NCI-H1105 treated with DMSO at 0.1 percent for 48 hours (cell line): ENCODE measurements at regions not wholly inside any gene's neighbourhood (a gene's known extent, or its start where the extent isn't known, plus 50 kb on each side); places are given as distances from the start of the nearest gene placed in this dataset.
"Not testable (repeated sequence)": the region's sequence is repeated elsewhere in the genome, so short reads cannot be mapped to it uniquely, and the experiment has no call there.

Experiments used
- DNase-seq: peaks from one replicate; lab custom pipeline; 2025; lab: John Stamatoyannopoulos, UW

DNA sequence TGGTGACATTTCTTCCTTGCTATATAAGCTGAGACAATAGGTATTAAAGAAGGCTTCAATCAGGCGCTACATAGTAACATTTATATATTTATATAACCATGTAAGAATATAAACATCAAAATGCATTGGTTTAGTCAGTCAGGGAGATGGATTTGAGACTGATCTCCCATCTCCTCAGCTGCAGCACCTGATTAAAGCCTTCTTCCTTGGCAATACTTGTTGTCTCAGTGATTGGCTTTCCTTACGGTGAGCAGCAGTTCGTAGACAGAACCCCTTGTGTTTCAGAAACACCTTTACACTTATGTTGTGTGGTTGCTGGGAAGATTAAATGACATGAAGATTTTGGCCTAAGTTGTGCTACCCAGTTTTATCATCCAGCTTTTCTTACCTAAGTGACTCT, 323.3 kb upstream of the DUSP10 start:
- no peak for DNase-seq

DNA sequence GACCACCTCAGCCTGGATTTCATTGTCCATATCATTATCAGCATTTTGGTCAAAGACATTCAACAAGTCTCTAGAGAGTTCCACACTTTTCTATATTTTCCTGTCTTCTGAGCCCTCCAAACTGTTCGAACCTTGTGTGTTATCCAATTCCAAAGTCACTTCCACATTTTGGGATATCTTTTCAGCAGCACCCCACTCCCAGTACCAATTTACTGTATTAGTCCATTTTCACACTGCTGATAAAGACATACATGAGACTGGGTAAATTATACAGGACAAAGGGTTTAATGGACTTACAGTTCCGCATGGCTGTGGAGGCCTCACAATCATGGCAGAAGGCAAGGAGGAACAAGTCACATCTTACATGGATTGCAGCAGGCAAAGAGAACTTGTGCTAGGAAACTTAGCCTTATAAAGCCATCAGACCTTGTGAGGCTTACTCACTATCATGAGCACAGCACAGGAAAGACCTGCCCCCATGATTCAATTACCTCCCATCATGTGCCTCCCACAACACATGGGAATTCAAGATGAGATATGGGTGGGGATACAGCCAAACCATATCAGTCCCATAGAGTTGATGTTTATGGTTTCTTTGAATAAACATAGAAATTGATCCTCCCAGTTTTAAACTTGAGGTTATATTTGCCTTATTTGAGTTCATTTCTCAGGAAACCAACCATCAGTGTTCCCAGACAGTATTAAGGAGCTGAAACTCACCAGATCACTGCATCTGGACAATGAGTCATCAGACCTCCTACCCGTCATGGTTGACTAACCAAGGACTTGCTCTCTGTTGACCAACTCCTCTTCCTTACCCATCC, 322.7 kb upstream of the DUSP10 start:
- no peak for DNase-seq

DNA sequence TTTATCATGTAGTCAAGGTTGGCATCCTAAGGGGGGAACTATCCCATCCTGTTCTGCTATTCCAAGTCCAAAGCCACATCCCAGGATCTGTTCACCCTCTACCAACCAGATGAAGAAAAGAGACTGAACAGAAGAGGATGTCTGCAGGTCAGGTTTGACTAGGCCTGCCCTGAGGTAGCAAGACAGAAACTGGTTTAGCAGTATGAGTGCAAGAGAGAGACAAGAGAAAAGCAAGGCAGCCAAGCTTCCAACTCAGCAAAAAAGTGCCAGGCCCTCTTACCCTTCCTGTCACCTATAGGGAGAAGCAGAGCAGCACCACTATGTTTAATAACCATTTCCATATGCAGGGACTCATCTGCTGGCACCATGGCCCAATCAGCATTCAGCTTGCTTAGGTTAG, 320.8 kb upstream of the DUSP10 start:
- DNase-seq, result no peak

DNA sequence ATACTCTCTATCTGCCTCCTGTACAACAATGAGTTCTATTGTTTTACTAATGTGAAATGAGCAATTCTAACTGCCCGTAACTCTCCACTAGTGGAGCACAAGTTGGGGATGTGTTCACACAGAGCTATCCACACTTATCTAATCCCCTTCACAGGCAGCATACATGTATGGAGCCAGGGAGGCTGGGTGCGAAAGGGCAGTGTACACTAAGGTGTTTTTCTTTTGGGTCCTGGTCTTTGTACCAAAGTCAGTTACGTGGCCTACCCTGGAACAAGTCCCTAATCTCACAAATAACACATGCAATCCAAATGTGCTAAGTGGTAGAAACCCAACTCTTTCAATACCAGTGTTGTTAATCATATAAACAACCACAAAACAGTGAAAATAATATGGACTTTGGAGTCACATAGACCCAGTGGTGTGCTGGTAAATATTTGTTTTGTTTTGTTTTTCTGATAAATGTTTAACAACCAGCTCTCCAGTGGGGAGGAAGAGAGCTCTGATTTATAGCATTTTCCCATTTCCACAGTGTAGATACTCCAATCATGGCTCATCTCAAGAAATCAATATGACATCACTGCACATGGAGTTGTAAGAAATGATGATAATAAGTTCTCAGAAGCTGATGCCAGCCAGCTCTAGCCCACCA, 319.9 kb upstream of the DUSP10 start:
- DNase-seq, result no peak

DNA sequence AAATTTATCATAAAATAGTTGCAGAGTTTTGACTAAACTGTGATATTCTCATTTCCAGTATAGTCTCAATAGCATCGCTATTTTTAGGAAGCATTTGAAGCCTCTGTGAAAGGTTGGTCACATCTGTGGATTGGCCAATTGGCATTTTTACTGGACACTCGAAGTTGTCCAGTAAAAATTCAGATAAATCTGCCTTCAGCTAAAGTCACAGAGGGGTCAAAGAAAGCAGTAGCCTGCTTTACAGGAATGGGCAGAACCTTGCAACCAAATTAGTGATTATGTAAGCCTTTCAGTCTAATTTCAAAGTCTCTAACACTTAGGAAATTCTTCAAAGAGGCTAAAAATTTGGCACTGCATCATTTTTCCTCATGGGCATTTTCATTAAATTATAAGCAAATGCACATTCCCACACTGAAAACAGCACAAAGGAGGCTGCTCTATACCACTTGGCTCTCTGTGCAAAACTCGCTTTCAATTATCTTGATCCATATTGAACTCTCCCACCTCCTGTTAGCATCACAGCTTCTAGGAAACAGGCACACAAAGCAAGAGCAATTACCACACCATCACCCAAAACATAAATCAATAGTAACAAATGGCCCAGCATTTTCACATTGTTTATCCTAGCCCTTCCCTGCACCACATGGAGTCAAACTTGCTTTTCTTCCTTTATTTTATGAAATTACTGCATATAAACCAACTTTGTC, 318.5 kb upstream of the DUSP10 start:
- DNase-seq, result no peak

DNA sequence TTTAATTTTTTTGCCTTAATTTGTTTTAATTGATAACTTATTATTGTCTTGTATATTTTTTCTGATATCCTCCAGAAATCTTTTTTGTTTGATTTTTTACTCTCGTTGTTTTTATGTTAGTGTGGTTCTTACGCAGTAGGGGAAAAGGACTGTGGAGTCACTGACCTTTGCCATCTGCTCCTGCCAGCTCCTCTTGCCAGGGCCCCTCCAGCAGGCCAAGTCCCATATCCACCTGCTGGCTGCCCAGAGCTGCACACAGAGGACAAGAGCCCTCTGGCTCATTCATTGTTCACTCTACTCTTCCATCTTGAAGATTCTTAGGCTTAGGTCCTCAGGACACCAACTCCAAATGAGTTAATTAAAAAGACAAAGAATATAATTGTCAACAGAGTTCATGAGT, 316.4 kb upstream of the DUSP10 start:
- no peak for DNase-seq

DNA sequence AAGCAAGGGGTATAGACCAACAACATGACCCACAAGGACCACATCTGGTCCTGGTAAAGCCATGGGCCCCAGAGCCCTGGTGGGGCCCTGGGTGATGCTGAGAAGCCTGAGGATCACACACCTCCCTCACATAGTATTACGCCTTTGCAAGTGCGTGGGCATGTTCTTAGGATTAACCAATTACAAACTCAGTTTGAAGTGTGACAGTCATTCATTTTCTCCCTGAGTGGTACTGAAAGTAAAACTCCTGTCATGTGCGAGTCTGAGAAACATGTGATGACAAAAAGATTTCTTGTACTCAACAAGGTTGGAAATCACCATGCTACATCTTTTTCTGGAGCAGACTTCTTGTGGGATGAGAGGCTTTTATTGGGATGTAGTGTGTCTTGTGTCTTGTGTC, 315.3 kb upstream of the DUSP10 start:
- no peak for DNase-seq

DNA sequence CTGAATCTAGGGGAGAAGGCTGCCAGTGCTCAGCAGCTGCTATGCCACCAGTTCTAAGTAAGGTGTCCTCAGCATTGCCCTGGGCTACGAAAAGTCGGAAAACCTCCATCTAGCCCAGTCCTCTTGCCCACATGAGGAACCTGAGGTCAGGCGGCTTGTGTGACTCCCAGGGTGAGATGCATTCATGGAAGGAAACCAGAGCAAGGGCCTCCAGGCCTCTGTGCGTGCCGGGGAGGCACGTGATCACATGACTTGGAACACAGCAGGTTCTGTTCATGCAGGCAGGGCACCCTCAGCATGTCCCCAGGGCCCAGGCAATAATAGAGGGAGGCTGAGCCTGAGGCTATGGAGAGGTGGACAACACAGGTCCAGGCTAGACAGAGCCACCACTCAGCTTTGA, 312.5 kb upstream of the DUSP10 start:
- no peak for DNase-seq

DNA sequence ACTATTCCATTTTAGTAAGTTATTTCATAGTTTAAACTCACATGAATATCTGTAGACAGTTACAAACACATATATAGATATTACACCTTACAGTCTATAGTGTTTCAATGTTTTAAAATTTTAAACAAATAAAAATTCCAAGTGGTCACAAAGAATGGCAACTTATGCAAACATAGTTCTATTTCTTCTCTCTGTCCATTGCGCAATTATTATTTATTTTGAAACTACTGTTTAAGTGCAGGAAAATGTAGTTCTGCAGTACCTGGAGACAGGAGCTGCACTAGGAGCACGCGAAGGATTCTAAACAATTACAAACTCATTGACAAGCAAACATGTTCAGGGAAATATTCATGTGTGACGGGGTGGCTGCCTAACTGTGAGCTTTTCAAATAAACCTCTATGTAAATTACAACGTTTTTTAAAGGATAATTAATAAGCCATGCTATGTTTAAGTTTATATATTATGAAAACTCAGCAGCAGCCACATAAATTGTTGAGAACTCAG, 312.0 kb upstream of the DUSP10 start:
- DNase-seq, result no peak

DNA sequence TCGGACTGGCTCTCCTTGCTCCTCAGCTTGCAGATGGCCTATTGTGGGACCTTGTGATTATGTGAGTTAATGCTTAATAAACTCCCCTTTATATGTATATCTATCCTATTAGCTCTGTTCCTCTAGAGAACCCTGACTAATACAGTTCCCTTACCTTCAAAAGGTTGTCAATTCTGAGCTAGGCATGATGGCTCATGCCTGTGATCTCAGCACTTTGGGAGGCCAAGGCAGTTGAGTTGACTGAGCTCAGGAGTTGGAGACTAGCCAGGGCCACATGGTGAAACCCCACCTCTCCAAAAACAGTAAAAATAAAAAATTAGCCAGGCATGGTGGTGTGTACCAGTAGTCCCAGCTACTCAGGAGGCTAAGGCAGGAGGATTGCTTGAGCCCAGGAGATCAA, 309.4 kb upstream of the DUSP10 start:
- DNase-seq, result not testable (repeated sequence)

DNA sequence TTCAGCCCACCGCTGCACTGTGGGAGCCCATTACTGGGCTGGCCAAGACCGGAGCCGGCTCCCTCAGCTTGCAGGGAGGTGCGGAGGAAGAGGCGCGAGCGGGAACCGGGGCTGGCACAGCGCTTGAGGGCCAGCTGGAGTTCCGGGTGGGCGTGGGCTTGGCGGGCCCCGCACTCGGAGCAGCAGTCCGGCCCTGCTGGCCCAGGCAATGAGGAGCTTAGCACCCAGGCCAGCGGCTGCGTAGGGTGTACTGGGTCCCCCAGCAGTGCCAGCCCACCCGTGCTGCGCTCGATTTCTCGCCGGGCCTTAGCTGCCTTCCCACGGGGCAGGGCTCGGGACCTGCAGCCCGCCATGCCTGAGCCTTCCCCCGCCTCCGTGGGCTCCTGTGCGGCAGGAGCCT, 307.8 kb upstream of the DUSP10 start:
- not testable (repeated sequence) for DNase-seq

DNA sequence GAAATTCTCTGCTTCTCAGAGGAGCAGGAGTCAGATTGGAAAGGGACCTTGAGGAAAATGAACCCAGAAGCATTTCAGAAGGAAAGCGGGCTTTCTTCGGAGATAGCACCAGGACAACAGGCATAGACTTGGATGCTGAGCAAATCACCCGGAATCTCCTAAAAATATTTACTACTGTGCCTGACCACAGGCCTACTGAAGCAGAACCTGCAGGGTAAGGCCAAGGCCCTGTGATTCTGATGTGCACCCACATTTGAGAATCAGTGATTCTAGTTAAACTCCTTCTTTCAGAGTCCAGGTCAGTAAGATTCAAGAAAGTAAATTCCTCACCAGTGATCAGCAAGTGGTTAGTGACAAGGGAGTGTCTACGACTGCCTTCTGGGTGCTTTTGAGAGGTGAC, 307.3 kb upstream of the DUSP10 start:
- no peak for DNase-seq

DNA sequence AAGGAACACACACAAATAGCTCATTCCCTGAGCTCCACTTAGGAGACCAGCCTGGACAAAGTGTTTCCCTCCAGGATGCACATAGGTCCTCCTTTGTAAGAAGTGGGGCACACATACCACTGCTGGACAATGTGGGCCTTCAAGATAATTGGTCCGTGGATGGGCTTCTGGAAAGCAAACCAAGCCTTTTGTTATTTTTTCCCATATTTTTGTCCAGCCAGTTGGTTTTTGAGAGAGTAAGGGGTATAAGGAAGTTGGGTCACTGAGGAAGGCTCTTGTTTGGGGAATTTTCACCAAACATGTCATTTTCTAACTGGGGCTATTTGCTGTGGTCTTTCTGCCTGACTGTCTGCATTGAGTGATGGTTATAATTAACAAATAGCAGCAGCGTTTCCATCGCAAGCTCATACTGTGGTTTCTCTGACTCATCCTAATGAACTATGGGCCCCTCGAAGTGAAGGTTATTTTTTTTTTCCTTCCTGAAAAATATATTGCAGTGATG, 306.3 kb upstream of the DUSP10 start:
- DNase-seq, result no peak

DNA sequence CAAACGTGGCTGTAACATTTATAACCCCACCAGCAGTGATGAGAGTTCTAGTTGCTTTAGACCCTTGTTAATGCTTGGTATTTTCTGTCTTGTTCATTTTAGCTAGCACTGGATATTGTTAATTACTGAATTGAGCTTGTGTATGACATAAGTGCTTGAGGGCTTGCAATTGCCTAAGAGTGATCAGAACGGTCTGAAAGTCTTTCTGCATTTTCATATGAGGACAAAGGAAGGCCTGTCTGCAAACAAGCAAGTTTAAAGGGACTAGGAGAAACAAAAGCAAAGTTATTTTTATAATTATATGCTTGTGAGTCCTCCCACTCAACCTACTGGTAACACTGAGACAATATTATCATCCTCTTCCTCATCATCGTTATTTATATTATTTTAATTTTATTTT, 305.5 kb upstream of the DUSP10 start:
- no peak for DNase-seq

DNA sequence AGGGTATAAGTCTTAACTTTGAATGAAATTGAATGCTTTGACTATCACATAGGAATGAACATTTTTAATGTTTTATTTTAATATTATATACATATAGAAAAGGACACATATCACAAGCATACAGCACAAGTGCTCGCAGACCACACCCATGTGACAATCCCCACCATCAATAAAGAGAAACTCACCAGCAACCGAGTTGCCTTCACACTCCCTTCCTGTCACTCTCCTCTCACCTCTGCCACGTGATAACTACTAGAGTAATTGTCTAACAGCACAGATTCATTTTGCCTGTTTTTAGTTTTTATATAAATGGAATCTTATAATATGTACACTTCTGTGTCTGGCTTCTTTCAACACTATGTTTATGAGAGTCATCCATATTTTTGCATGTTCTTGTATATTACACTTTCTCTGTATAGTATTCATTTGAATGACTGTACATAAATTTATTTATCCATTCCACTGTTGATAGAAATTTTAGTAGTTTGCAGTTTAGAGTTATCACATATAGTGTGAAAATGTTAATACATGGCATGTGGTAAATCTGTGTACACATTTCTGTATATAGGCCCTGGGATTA, 304.9 kb upstream of the DUSP10 start:
- DNase-seq, result no peak

DNA sequence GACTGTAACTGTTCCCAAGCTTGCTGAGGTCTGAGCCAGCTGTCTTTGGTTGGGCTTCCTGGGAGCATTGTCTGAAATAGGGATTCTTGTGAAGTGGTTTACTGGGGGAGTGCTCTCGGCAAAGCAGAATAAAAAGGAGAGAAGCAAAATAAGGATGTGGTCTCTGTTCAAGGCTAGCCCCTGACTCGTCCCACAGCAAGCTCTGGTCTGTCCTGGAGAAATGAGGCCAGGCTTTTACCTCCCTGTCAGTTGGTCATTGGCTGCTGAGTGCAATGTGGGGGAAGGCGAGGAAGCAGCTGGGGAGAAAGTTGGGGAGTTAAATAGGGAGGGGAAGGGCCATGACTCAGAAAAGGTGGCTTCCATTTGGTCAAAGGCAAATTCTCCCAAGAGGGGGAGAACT, 303.9 kb upstream of the DUSP10 start:
- DNase-seq, result no peak

DNA sequence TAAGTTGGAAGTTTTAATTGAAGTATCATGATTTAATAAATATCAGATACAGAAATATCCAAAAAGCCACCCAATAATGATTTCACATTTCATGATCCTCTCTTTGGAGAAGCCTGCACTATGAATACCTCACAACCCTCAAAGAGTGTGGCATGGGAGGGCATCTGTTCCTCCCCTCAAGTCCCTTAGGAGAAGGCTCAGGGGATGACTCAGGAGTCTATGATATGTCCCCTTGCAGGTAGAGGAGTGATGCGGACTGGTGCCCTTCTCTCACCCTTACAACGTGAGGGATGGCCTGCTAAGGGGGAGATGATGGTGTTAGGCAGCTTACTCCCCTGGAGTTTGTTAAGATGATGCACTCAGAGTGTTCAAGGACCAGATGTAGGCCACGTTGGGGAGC, 303.3 kb upstream of the DUSP10 start:
- no peak for DNase-seq

DNA sequence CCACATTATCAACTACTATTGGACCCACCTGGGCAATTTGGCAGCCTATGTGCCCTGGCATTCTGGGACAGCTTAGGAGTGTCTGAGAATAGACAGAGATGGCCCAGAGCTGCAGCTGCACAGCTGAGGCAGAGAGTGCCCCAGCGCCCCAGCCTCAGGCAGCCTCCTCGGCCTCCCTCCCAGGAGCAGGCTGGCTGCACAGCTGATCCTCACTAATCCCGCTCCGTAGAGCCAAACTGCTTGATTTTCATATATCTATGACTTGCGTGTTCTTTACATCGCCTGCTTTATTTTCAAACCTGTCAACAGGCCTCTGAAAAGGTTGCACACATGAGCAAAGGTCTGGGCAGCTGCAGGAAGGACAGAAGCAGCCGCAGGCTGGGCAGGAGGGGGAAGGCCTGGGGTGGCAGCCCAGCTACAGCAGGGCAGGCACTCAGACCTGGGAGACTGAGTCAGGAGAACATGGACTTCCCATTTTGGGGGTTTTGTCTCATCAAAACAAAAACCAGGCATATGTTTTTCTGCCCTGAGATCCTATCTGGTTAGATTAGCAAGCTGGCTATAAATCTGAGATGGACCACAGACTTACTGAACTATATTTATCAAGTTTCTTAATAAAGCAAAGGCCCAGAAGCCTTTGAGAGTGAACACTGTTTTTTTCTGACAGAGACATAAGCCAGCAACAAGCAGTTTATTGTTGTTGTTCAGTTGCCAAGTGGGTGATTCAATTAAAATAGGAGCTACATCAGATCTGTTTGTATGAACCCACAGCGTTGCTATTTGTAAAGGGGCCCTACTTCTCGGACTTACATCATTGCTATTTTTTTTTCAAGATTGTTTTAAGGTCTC, 301.8 kb upstream of the DUSP10 start:
- DNase-seq, result no peak

DNA sequence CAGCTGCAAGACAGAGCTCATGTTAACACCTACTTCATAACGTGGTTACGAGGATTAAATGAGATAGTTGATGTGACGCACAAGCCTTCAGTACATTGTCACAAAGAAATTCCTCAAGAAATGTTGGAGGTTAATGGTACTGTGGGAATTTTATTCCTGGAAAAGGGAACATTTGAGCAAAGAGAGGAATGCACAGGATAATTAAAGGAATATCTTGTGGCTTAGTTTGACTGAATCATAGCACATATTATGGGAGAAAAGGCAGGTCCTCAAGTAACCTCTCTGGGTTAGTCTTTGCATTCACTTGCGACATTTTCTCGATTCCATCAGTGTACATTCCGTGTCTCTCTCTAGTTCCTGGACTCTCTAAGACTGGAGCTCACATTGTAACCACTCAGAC, 300.2 kb upstream of the DUSP10 start:
- no peak for DNase-seq

DNA sequence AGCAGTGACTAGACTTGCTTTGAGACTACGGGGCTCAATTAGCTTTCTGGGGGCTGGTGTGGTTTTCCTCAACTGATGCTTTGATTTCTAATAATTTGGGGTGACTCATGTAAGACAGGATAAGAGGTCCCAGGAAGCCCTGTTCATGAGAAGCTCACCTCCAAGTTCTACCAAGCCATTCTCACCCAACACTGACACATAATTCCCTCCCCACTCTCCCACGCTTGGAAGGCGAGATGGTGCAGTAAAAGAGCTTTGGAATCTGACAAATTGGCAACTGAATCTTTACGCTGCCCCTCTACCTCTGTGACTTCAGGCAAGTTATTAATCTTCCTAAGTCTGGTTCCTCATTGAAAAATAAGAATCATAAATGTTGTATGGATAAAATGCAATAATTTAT, 299.1 kb upstream of the DUSP10 start:
- DNase-seq, result no peak

DNA sequence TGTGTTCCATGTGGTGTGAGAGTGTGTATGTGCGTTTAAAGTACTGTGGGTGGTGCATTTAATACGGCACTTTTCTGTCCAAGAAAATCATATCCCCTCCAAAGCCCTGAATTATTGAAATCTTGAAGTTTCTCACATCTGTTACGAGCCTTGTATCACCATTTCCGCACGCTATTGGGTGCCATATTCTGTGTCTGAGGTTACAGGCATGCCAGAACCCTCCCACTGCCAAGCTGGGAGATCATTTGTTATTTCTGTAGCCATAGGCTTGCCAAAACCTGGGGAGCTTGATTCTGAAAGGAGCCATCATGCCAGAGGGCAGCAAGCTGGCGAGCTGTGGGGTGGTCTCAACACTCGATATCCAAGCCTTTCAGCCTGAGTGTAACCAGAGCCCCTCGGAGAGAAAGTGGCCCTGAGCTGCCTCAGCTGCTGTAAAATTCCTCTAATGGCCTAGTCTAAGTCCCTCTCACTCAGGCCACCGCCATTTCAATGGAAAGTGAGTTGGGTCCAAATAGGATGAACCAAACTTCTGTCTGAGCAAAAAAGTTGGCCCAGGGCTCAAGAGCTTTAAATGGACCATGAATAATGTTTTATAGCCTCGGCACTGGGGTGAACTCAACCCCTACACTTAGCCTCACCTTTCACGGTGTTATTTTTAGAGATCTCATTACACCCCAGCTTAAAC, 298.4 kb upstream of the DUSP10 start:
- DNase-seq, result no peak
